SU-DHL-6 (cell line): ENCODE measurements at regions not wholly inside any gene's neighbourhood (a gene's known extent, or its start where the extent isn't known, plus 50 kb on each side); places are given as distances from the start of the nearest gene placed in this dataset.

Experiments used
- H2AFZ ChIP-seq: fragments of 200-600 bp; sonication (generic); 2 replicates; pipeline ENCODE4 v1.6.1; 2014; ENCODE audit warnings: low read depth, mild to moderate bottlenecking, moderate library complexity, mixed read lengths, antibody characterized with exemption, low read length; ENCODE audit not compliant: severe bottlenecking
- H3F3A ChIP-seq: fragments of 200-600 bp; shearing (Covaris generic); 2 replicates; pipeline ENCODE4 v1.6.0; 2016; ENCODE audit warnings: antibody characterized with exemption, mild to moderate bottlenecking; ENCODE audit not compliant: insufficient read depth
- H3K27ac ChIP-seq: fragments of 200-600 bp; sonication (generic); 2 replicates; pipeline ENCODE4 v1.5.1; 2016; ENCODE audit warnings: low read depth, mild to moderate bottlenecking, low read length, moderate library complexity, mixed read lengths
- H3K27me3 ChIP-seq: fragments of 200-600 bp; sonication (generic), shearing (Covaris generic); 2 replicates; pipeline ENCODE4 v1.6.0; 2014; ENCODE audit warnings: mild to moderate bottlenecking, low read length
- H3K36me3 ChIP-seq: fragments of 200-600 bp; sonication (generic); 2 replicates; pipeline ENCODE4 v1.6.1; 2014; ENCODE audit warnings: mild to moderate bottlenecking, low read length, mixed read lengths
- H3K4me2 ChIP-seq: fragments of 300-600, 200-600 bp; shearing (Covaris generic), sonication (generic); 2 replicates; pipeline ENCODE4 v1.6.0; 2014; ENCODE audit warnings: low read length, low read depth, mild to moderate bottlenecking; ENCODE audit not compliant: poor library complexity, severe bottlenecking
- H3K4me3 ChIP-seq: fragments of 200-600 bp; sonication (generic); 2 replicates; pipeline ENCODE4 v1.5.1; 2014; ENCODE audit warnings: antibody characterized with exemption, low read length, mild to moderate bottlenecking, mixed read lengths; ENCODE audit not compliant: insufficient read depth, poor library complexity, severe bottlenecking
- H3K79me2 ChIP-seq: fragments of 200-600 bp; sonication (generic); 2 replicates; pipeline ENCODE4 v1.6.1; 2014; ENCODE audit warnings: mild to moderate bottlenecking, low read length, moderate library complexity; ENCODE audit not compliant: insufficient read depth
- H3K9ac ChIP-seq: fragments of 200-600 bp; sonication (generic); 2 replicates; pipeline ENCODE4 v1.7.0; 2014; ENCODE audit warnings: mild to moderate bottlenecking, low read length
- H3K9me2 ChIP-seq: fragments of 200-600 bp; sonication (generic); replicated peaks from 2 replicates; pipeline ENCODE4 v1.6.1; 2014; ENCODE audit warnings: low read length; ENCODE audit not compliant: insufficient read depth
- H3K9me3 ChIP-seq: fragments of 200-600 bp; sonication (generic); 2 replicates; pipeline ENCODE4 v1.6.1; 2014; ENCODE audit warnings: low read length, mixed read lengths; ENCODE audit not compliant: insufficient read depth
- H4K20me1 ChIP-seq: fragments of 200-600 bp; sonication (generic); 2 replicates; pipeline ENCODE4 v1.6.1; 2014; ENCODE audit warnings: low read depth, mild to moderate bottlenecking, antibody characterized with exemption, low read length, moderate library complexity, mixed read lengths
- CTCF ChIP-seq: fragments of 200-600 bp; sonication (generic); IDR thresholded peaks from one replicate; pipeline ENCODE4 v1.5.1; 2017; ENCODE audit warnings: antibody characterized with exemption, mild to moderate bottlenecking, low read length, moderate library complexity; ENCODE audit not compliant: insufficient read depth, poor library complexity, severe bottlenecking
- EZH2phosphoT487 ChIP-seq: fragments of 200-600 bp; sonication (generic), shearing (Covaris generic); conservative IDR thresholded peaks from 2 replicates; pipeline ENCODE4 v1.6.1; 2018; ENCODE audit warnings: mild to moderate bottlenecking, antibody characterized with exemption, low read length, moderate library complexity, mixed read lengths

GRCh38 chr4:103994059-103994458 is 274.3 kb upstream of the TACR3 start:
- no peaks in the 10 kb centered on the region for H3K9me3 ChIP-seq
- H3K9ac ChIP-seq, result no peak overlapping the region
- H3K4me3 ChIP-seq, result no peak overlapping the region
- H4K20me1 ChIP-seq, result no peaks in the 10 kb centered on the region
- H3K36me3 ChIP-seq, result no peaks in the 10 kb centered on the region
- H3K9me2 ChIP-seq, result no peaks in the 10 kb centered on the region
- H3K4me2 ChIP-seq, result no peak overlapping the region
- no peaks in the 10 kb centered on the region for H3K27me3 ChIP-seq
- no peak overlapping the region for H3K27ac ChIP-seq
- no peak overlapping the region for H2AFZ ChIP-seq
- H3F3A ChIP-seq, result no peaks in the 10 kb centered on the region
- no peaks in the 10 kb centered on the region for H3K79me2 ChIP-seq
- no peak for TF ChIP-seq CTCF

- Histone ChIP-seq H3K27ac (no peak overlapping the region), H3K4me3 (no peak overlapping the region), H3K36me3 (no peaks in the 10 kb centered on the region), H4K20me1 (no peaks in the 10 kb centered on the region), H3K27me3 (no peaks in the 10 kb centered on the region), H2AFZ (no peak overlapping the region), H3K9me2 (no peaks in the 10 kb centered on the region), H3F3A (no peaks in the 10 kb centered on the region), H3K9ac (no peak overlapping the region), H3K9me3 (no peaks in the 10 kb centered on the region), H3K79me2 (no peaks in the 10 kb centered on the region), H3K4me2 (no peak overlapping the region)
- TF ChIP-seq EZH2phosphoT487 (no peak), CTCF (no peak)
These were observed 262.7 kb upstream of the TACR3 start for GRCh38 chr4:103982454-103982853.

- H3K79me2 ChIP-seq, result no peaks in the 10 kb centered on the region
- H4K20me1 ChIP-seq, result no peaks in the 10 kb centered on the region
- H3K27ac ChIP-seq, result no peak overlapping the region
- no peak overlapping the region for H3K9ac ChIP-seq
- H3K4me2 ChIP-seq, result no peak overlapping the region
- no peaks in the 10 kb centered on the region for H3K27me3 ChIP-seq
- no peaks in the 10 kb centered on the region for H3F3A ChIP-seq
- H3K9me3 ChIP-seq, result no peaks in the 10 kb centered on the region
- no peak overlapping the region for H3K4me3 ChIP-seq
- H3K9me2 ChIP-seq, result no peaks in the 10 kb centered on the region
- H2AFZ ChIP-seq, result no peak overlapping the region
- TF ChIP-seq CTCF (no peak), EZH2phosphoT487 (no peak)
- H3K36me3 ChIP-seq, result no peaks in the 10 kb centered on the region
These were observed 228.6 kb upstream of the TACR3 start for GRCh38 chr4:103948244-103949018.
